NCI-H446 (cell line): ENCODE measurements at regions not wholly inside any gene's neighbourhood (a gene's known extent, or its start where the extent isn't known, plus 50 kb on each side); places are given as distances from the start of the nearest gene placed in this dataset.

Experiments
- DNase-seq, 2 experiments: peaks; one replicate each; lab custom pipeline; 2025; lab: John Stamatoyannopoulos, UW

- no peak for DNase-seq
These were observed 451.4 kb downstream of the EIPR1 start for GRCh38 chr2:2926009-2926857.

GRCh38 chr2:2922156-2922555 is 455.5 kb downstream of the EIPR1 start:
- no peak for DNase-seq

GRCh38 chr2:2921011-2921720 is 456.5 kb downstream of the EIPR1 start:
- no peak for DNase-seq

GRCh38 chr2:2919574-2920365 is 457.8 kb downstream of the EIPR1 start:
- DNase-seq: no peak

GRCh38 chr2:2919026-2919425 is 458.6 kb downstream of the EIPR1 start:
- DNase-seq: no peak

GRCh38 chr2:2916621-2917020 is 461.0 kb downstream of the EIPR1 start:
- DNase-seq: no peak

- DNase-seq: no peak
These were observed 463.4 kb downstream of the EIPR1 start for GRCh38 chr2:2914252-2914651.

- DNase-seq: no peak
These were observed 464.0 kb downstream of the EIPR1 start for GRCh38 chr2:2913601-2914120.

GRCh38 chr2:2912731-2913130 is 464.9 kb downstream of the EIPR1 start:
- no peak for DNase-seq

- DNase-seq: no peak
These were observed 465.3 kb downstream of the EIPR1 start for GRCh38 chr2:2912293-2912692.

GRCh38 chr2:2910259-2910658 is 467.4 kb downstream of the EIPR1 start:
- no peak for DNase-seq

- no peak for DNase-seq
These were observed 468.3 kb downstream of the EIPR1 start for GRCh38 chr2:2909086-2910035.

GRCh38 chr2:2906091-2906490 is 471.5 kb downstream of the EIPR1 start:
- no peak for DNase-seq

GRCh38 chr2:2904721-2905350 is 472.8 kb downstream of the EIPR1 start:
- no peak for DNase-seq

- no peak for DNase-seq
These were observed 474.9 kb downstream of the EIPR1 start for GRCh38 chr2:2902547-2903281.

- DNase-seq: no peak
These were observed 476.0 kb downstream of the EIPR1 start for GRCh38 chr2:2901384-2902345.

- DNase-seq: no peak
These were observed 477.8 kb downstream of the EIPR1 start for GRCh38 chr2:2899826-2900225.

GRCh38 chr2:2898744-2899143 is 478.9 kb downstream of the EIPR1 start:
- no peak for DNase-seq

GRCh38 chr2:2896643-2897042 is 481.0 kb downstream of the EIPR1 start:
- DNase-seq: no peak
